GM11168 (cell line): ENCODE measurements at regions not wholly inside any gene's neighbourhood (a gene's known extent, or its start where the extent isn't known, plus 50 kb on each side); places are given as distances from the start of the nearest gene placed in this dataset.

Experiments
- in situ Hi-C: fragments of 300-500 bp; cut with MboI; formaldehyde crosslinking; loops from one replicate; pipeline ENCODE4 v1.12.0; 2022; ENCODE audit warnings: low sequenced_read_pairs; ENCODE audit not compliant: unreplicated experiment

DNA sequence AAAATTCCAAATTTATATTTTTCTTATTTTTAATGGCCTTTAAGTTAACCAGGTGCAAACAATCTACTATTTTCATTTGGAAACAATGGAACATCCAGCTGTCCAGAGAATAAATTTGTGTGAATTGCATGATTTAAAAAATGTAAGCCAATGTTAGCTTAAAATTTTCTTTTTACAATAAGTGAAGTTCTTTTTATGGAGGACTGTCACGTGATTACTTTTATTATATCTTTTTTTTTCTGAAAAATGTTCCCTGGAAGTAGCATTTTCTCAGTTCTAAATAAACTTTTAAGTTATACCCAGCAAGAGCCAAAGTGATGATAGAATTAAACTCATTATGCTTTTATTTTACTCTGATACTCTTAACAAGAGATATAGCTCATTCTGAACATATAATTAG is 267.7 kb upstream of the SLC35B3 start:
- in situ Hi-C loops: no loop called here

- in situ Hi-C loops: no loop called here
Measured at GRCh38 chr6:8688821-8689220, 253.5 kb upstream of the SLC35B3 start.

GRCh38 chr6:8686077-8686476 is 250.7 kb upstream of the SLC35B3 start:
- in situ Hi-C loops: no loop called here

DNA sequence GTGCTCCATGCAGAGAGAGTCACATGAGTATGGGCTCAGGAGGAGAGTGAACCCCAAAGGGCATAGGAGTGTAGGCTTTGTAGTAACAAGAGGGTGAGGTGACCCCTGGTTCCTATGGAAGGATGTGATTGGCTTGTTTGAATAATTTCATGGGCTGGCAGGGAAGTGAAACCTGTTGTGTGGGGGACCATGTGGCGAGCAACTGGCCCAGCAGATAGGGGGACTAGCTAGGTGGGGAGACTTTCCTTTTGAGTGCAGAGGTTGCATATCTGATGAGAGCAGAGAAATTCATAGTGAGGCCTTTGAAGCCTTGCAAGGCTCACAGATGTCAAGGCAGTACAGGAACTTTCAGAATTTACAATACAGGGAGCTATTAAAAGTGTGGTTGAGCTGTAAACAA is 247.9 kb upstream of the SLC35B3 start:
- in situ Hi-C loops: no loop called here

DNA sequence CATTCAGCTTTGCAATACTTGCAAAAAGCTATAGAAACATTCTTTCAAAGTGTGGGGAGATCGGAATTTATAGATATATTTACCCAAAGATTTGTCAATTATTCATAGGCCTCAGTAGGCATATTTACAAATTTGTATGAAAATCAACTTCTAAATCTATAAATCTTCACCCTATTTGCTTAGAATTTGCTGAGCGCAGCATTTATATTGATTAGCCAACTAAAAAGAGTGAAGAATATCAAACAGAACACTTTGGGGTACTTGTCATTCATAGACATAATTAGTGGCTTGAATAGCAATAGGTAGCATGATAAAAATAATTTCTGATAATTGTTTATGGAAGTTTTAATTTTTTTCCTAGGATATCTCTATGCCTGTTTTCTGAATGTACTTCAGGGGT is 244.5 kb upstream of the SLC35B3 start:
- in situ Hi-C loops: no loop called here

GRCh38 chr6:8678466-8678865 is 243.1 kb upstream of the SLC35B3 start:
- in situ Hi-C loops: no loop called here

DNA sequence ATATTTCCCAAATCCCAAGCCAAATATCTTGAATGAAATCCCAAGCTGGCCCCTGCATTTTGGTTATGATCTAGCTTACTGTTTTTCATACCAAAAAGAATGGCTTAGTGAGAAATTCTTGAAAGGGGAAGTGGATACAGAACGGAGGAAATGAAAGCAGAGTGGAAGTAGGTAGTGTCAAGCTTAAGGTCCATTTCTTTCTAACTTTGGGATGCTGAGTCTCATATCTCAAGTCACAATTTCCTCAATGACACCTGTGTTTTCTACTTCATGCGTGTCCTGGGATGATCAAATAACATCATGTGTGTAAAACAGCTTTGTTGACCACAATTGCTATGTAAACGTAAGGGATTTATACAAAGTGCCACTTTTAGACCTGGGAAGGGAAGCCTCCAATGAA is 238.8 kb upstream of the SLC35B3 start:
- in situ Hi-C loops: no loop called here

DNA sequence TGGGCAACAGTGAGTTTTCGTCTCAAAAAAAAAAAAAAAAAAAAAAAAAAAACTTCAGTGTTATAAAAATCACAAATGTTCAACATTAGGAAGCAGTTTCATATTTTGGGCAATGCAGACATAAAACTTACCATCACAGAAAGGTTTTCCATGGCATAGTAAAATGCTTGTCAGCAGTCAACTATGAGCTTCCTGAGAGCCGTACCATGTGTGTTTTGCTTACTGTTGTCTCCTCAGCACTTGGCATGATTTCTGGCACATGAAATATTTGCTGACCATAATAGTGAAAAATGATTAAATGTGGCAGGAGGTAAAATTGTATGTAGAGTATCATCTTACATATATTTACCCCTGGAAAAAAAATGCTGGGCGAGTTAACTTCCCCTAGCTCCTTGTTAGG is 237.5 kb upstream of the SLC35B3 start:
- in situ Hi-C loops: no loop called here

DNA sequence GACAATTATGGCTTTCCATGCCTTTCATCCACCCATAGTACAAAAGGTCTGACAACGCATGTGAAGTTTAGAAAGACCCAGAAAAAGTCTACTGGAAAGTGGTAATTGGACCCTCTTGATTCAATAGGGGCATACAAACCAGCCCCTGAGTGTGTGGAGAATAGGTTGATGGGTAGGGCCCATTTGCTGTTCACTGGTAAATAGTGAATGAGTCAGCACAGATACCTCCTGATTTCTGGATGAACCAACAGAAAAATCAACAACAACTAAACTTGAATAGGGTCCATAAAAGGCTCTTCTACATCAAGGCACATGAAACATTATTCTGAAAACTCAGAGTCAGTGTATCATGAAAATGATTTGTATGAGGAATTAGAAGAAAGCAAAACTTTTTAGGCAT is 235.4 kb upstream of the SLC35B3 start:
- in situ Hi-C loops: no loop called here

GRCh38 chr6:8664700-8665099 is 229.4 kb upstream of the SLC35B3 start:
- in situ Hi-C loops: no loop called here

DNA sequence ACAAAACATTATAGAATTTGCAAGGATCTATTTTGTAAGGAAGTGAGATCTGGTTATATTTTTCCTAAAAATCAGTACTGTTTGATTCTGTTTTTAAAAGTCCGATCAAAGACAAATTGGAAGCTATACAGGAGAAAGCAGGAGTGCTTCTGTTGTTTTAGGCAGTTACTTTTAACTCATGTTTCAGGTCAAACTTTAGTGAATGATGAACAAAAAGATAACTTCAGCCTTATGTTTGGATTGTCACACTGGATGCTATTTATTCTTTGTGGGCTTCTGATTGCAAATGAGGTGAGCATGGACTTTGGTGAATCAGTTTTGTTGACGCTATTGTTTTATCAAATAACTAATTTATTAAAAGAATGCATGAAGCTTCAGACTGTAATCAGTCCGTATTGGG is 228.7 kb upstream of the SLC35B3 start:
- in situ Hi-C loops: no loop called here

- in situ Hi-C loops: no loop called here
Measured at GRCh38 chr6:8659404-8660189, 224.3 kb upstream of the SLC35B3 start.

DNA sequence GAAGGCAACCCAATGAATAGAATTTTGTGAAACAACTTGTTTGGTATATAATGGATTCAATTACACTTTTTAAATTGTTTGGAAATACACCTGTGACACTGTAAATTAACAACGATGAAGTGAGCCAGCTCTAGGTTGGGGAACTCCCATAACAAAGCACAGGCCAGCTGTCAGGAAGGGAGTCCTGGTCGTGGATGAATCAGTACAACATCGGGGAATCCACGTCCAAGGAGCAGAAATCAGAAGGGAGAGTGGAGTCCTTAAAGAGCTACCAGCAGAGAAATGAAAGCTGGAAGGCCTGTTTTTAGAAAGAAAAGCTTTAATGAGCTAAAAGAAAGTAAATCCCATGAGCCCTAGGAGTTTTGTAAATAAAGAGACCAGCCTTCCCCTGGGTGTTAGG is 223.1 kb upstream of the SLC35B3 start:
- in situ Hi-C loops: no loop called here

- in situ Hi-C loops: no loop called here
Measured at GRCh38 chr6:8657522-8657921, 222.2 kb upstream of the SLC35B3 start.

- in situ Hi-C loops: no loop called here
Measured at GRCh38 chr6:8655670-8656454, 220.5 kb upstream of the SLC35B3 start.

GRCh38 chr6:8652710-8653109 is 217.4 kb upstream of the SLC35B3 start:
- in situ Hi-C loops: no loop called here

DNA sequence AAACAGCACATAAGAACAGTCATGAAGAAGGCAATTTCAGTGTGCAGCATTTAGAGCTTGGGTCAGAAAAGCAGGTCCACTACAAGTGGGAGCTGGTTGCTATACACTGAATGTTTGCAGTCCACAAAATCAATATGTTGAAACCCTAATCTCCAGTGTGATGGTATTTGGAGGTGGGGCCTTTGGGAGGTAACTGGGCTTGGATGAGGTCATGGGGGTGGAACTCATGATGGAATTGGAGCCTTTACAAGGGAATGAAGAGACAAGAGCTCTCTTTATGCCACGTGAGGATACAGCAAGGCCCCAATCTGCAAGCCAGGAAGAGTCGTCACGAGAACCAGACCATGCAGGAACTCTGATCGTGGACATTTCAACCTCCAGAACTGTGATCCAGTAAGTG is 216.7 kb upstream of the SLC35B3 start:
- in situ Hi-C loops: no loop called here

DNA sequence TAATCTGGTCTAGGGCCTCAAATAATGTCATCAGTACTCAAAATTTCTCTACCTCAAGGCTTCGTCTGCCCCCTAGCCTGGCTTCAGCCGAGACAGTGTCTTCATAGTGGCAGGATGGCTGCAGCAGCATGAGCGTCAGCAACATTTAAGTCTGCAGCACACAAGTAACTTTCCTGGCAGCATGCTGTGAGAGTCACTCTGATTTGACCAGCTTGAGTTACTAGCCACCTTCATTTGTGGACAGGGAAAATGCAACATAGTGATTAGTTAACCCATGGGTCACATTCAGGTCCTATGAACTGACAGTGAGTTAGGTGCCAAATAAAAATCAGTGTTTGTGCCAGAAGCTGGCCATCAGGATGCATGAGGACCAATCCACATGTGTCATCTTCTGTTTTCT is 209.9 kb upstream of the SLC35B3 start:
- in situ Hi-C loops: no loop called here

DNA sequence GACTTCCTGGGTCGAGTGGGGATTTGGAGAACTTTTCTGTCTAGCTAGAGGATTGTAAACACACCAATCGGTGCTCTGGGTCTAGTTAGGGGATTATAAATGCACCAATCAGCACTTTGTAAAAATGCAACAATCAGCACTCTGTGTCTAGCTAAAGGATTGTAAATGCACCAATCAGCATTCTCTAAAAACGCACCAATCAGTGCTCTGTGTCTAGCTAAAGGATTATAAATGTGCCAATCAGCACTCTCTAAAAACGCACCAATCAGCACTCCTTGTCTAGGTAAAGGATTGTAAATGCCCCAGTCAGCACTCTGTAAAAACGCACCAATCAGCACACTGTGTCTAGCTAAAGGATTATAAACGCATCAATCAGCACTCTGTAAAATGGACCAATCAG is 209.0 kb upstream of the SLC35B3 start:
- in situ Hi-C loops: no loop called here

- in situ Hi-C loops: no loop called here
Measured at GRCh38 chr6:8642854-8643253, 207.5 kb upstream of the SLC35B3 start.

- in situ Hi-C loops: no loop called here
Measured at GRCh38 chr6:8642131-8642530, 206.8 kb upstream of the SLC35B3 start.
